ENCODE measurements at regions not wholly inside any gene's neighbourhood (a gene's known extent, or its start where the extent isn't known, plus 50 kb on each side); places are given as distances from the start of the nearest gene placed in this dataset. TPM values are rescaled to one million over a fixed set of nuclear protein-coding genes. Genes with fewer than 3 reads are reported as not detected.

DNA sequence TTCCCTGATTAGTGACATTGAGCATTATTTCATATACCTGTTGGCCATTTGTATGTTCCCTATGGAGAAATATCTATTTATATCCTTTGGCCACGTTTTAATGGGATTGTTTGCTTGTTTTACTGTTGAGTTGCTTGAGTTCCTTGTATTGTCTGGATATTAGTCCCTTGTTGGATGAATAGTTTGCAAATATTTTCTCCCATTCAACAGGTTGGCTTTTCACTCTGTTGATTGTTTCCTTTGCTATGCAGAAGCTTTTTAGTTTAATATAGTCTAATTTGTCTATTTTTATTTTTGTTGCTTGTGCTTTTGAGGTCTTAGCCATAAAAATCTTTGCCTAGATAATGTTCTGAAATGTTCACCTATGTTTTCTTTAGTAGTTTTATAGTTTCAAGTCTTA is 60.2 kb upstream of the HUWE1 start:
- DNase-seq (ENCODE audit: low spot score): no peak
- Histone ChIP-seq H3K36me3 (replicated peaks; ENCODE audit: insufficient read depth, low read depth) (no peaks in the 10 kb centered on the region), H3K27me3 (no peaks in the 10 kb centered on the region), H2AFZ (no peak overlapping the region), H3K79me2 (no peaks in the 10 kb centered on the region), H3K27ac (no peak overlapping the region), H3K4me1 (ENCODE audit: insufficient read depth) (no peaks in the 10 kb centered on the region), H3K9me2 (replicated peaks; ENCODE audit: insufficient read depth) (no peaks in the 10 kb centered on the region), H4K20me1 (ENCODE audit: insufficient read depth, poor library complexity, severe bottlenecking) (no peaks in the 10 kb centered on the region), H3K4me2 (no peak overlapping the region), H3K4me3 (no peak overlapping the region), H3K9me3 (ENCODE audit: low read depth) (no peaks in the 10 kb centered on the region)
- WGBS (ENCODE audit: low lambda C conversion rate, missing lambda C conversion rate): 9% methylated on average over 1 of the region's 1 CpG
- no peak for TF ChIP-seq EZH2 (IDR thresholded peaks at IDR 0.05; ENCODE audit: borderline replicate concordance)
- TF ChIP-seq EZH2phosphoT487 (IDR thresholded peaks at IDR 0.05; ENCODE audit: low read depth, severe bottlenecking, unreplicated experiment): no peak
- TF ChIP-seq, protein P1, sequence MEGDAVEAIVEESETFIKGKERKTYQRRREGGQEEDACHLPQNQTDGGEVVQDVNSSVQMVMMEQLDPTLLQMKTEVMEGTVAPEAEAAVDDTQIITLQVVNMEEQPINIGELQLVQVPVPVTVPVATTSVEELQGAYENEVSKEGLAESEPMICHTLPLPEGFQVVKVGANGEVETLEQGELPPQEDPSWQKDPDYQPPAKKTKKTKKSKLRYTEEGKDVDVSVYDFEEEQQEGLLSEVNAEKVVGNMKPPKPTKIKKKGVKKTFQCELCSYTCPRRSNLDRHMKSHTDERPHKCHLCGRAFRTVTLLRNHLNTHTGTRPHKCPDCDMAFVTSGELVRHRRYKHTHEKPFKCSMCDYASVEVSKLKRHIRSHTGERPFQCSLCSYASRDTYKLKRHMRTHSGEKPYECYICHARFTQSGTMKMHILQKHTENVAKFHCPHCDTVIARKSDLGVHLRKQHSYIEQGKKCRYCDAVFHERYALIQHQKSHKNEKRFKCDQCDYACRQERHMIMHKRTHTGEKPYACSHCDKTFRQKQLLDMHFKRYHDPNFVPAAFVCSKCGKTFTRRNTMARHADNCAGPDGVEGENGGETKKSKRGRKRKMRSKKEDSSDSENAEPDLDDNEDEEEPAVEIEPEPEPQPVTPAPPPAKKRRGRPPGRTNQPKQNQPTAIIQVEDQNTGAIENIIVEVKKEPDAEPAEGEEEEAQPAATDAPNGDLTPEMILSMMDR (IDR thresholded peaks at IDR 0.05; ENCODE audit: poor library complexity): no peak

DNA sequence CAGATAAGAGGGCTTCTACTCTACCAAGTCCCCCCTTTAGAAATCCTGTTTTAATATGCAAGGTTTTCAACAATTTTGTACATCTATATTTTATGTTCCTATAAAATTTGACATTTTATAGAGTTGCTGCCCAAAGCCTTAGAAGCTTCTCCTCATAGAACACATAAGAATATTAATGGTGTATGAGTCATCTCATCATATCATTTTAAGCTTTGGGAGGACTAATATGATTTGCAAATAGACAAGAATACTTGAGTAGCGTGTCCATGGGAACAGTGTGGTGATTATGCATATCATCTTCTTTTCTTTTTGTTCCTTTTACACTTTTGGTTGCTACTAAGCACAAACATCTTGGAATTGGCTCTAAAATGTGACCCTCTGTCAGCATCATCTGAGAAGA is 56.7 kb upstream of the HUWE1 start:
- TF ChIP-seq, protein P1 (IDR thresholded peaks at IDR 0.05; ENCODE audit: poor library complexity): no peak
- 61% methylated on average over 1 of the region's 1 CpG for WGBS (ENCODE audit: low lambda C conversion rate, missing lambda C conversion rate)
- Histone ChIP-seq H3K27ac (no peak overlapping the region), H3K9me3 (ENCODE audit: low read depth) (no peaks in the 10 kb centered on the region), H3K4me2 (no peak overlapping the region), H4K20me1 (ENCODE audit: insufficient read depth, poor library complexity, severe bottlenecking) (no peaks in the 10 kb centered on the region), H3K27me3 (no peaks in the 10 kb centered on the region), H3K9me2 (replicated peaks; ENCODE audit: insufficient read depth) (no peaks in the 10 kb centered on the region), H3K4me1 (ENCODE audit: insufficient read depth) (no peaks in the 10 kb centered on the region), H2AFZ (no peak overlapping the region), H3K4me3 (no peak overlapping the region), H3K79me2 (no peaks in the 10 kb centered on the region), H3K36me3 (replicated peaks; ENCODE audit: insufficient read depth, low read depth) (no peaks in the 10 kb centered on the region)
- no peak for DNase-seq (ENCODE audit: low spot score)

DNA sequence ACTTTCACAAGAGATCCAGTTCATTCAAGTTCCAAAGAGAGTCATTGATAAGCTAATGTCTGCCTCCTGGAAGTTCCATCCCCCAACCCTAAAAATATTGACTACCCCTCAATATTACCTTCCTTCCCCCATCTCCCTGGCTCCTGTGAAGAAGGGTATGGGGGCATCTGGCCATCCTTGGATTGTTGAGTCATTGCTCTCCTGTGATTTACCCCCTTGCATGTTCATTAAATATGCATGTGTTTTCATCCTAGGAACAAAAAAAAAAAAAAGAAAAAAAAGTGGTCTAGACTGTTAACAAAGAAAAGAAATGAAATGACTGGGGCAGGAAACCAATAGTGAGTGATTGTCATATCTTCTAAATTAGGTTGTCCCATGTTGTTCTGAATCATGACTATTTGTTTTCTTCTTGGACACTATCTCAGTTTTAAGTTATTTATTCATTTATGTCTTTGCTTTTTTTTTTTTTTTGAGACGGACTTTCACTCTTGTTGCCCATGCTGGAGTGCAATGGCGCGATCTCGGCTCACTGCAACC is 51.9 kb upstream of the HUWE1 start:
- Histone ChIP-seq H3K9me3 (ENCODE audit: low read depth) (no peaks in the 10 kb centered on the region), H3K4me3 (no peak overlapping the region), H3K36me3 (replicated peaks; ENCODE audit: insufficient read depth, low read depth) (no peaks in the 10 kb centered on the region), H2AFZ (no peak overlapping the region), H3K4me2 (no peak overlapping the region), H3K27me3 (no peaks in the 10 kb centered on the region), H4K20me1 (ENCODE audit: insufficient read depth, poor library complexity, severe bottlenecking) (no peaks in the 10 kb centered on the region), H3K79me2 (no peaks in the 10 kb centered on the region), H3K4me1 (ENCODE audit: insufficient read depth) (no peaks in the 10 kb centered on the region), H3K9me2 (replicated peaks; ENCODE audit: insufficient read depth) (no peaks in the 10 kb centered on the region), H3K27ac (no peak overlapping the region)
- 94% methylated on average over 4 of the region's 4 CpGs for WGBS (ENCODE audit: low lambda C conversion rate, missing lambda C conversion rate)
- TF ChIP-seq EZH2 (IDR thresholded peaks at IDR 0.05; ENCODE audit: borderline replicate concordance) (no peak), EZH2phosphoT487 (IDR thresholded peaks at IDR 0.05; ENCODE audit: low read depth, severe bottlenecking, unreplicated experiment) (no peak)
- TF ChIP-seq, protein P1 (IDR thresholded peaks at IDR 0.05; ENCODE audit: poor library complexity): no peak
- no peak for DNase-seq (ENCODE audit: low spot score)

Small RNAs in the stretch of these regions (small RNA-seq; reads per million reads assigned to genes)
- gene BX323845.1 (not detected), gene BX323845.2 (not detected)
